HCT116 (cell line): ENCODE measurements at regions not wholly inside any gene's neighbourhood (a gene's known extent, or its start where the extent isn't known, plus 50 kb on each side); places are given as distances from the start of the nearest gene placed in this dataset.

ENCODE experiments used
- ELF1 ChIP-seq: IDR thresholded peaks from 2 replicates; pipeline ENCODE4 v1.6.1; 2012; ENCODE audit warnings: low read depth, borderline replicate concordance
- RAD21 ChIP-seq: IDR thresholded peaks from 2 replicates; pipeline ENCODE4 v1.6.1; 2012; ENCODE audit warnings: low read depth, mild to moderate bottlenecking
- SP1 ChIP-seq: IDR thresholded peaks from 2 replicates; pipeline ENCODE4 v1.6.1; 2012; ENCODE audit warnings: low read depth
- ZNF274 ChIP-seq: fragments of 200-500 bp; sonication (Bioruptor generic); IDR thresholded peaks from 2 replicates; pipeline ENCODE4 v1.6.1; 2014; ENCODE audit warnings: mild to moderate bottlenecking, low read depth, low read length, inconsistent platforms

- TF ChIP-seq RAD21 (no peak), ZNF274 (no peak), ELF1 (no peak), SP1 (no peak)
These were observed 571.0 kb downstream of the PYDC2 start for GRCh38 chr3:192031941-192032340.
